Activated B cell treated with CpG ODN at 0.5 μM for 24 hours (primary cell): ENCODE measurements at regions not wholly inside any gene's neighbourhood (a gene's known extent, or its start where the extent isn't known, plus 50 kb on each side); places are given as distances from the start of the nearest gene placed in this dataset.
"Not testable (repeated sequence)": the region's sequence is repeated elsewhere in the genome, so short reads cannot be mapped to it uniquely, and the experiment has no call there.

Source experiments
- ATAC-seq: fragments of 200-7000 bp; cut with Tn5 transposase; one replicate; pipeline ENCODE4 v1.10.0; 2021; ENCODE audit warnings: low read depth, mild to moderate bottlenecking, moderate library complexity
- CTCF ChIA-PET: fragments of 350-600 bp; sonication (Branson Sonifier 250); formaldehyde crosslinking; loops from one replicate; lab custom pipeline; 2021; ENCODE audit warnings: antibody characterized with exemption; lab: Charles Lee
- POLR2A ChIA-PET: fragments of 350-600 bp; sonication (Branson Sonifier 250); formaldehyde crosslinking; loops from one replicate; lab custom pipeline; 2021; ENCODE audit warnings: antibody characterized with exemption; lab: Charles Lee
- DNase-seq: peaks from one replicate; pipeline ENCODE4 v3.0.0; 2022
- H3K27ac Mint-ChIP-seq: one replicate; pipeline ENCODE4 v1.8.0; 2020; ENCODE audit warnings: mixed read lengths
- H3K27me3 Mint-ChIP-seq: one replicate; pipeline ENCODE4 v1.8.0; 2021; ENCODE audit warnings: mixed read lengths
- H3K36me3 Mint-ChIP-seq: one replicate; pipeline ENCODE4 v1.8.0; 2021; ENCODE audit warnings: low read depth, mixed read lengths
- H3K4me1 Mint-ChIP-seq: one replicate; pipeline ENCODE4 v1.8.0; 2021; ENCODE audit warnings: mixed read lengths
- H3K4me3 Mint-ChIP-seq: one replicate; pipeline ENCODE4 v1.8.0; 2020; ENCODE audit warnings: mild to moderate bottlenecking, mixed read lengths
- H3K9me3 Mint-ChIP-seq: one replicate; pipeline ENCODE4 v1.8.0; 2020; ENCODE audit warnings: mixed read lengths
- CTCF ChIP-seq: fragments of 200-600 bp; IDR thresholded peaks from one replicate; pipeline ENCODE4 v1.8.0; 2022; ENCODE audit warnings: antibody characterized with exemption, mild to moderate bottlenecking
- intact Hi-C: fragments of 100-400 bp; cut with micrococcal nuclease; formaldehyde crosslinking; loops from one replicate; pipeline ENCODE4 v1.15.1; 2024

GRCh38 chr1:30000266-30000665 lies 723.1 kb downstream of the MATN1 start:
- no peak for TF ChIP-seq CTCF
- DNase-seq: no peak
- Mint-ChIP-seq H3K9me3 (peaks cover 8% of the 10 kb centered on the region), H3K27me3 (peaks cover 3% of the 10 kb centered on the region), H3K4me3 (no peak overlapping the region), H3K36me3 (no peaks in the 10 kb centered on the region), H3K4me1 (no peaks in the 10 kb centered on the region), H3K27ac (no peak overlapping the region)
- POLR2A ChIA-PET: no interaction called here
- intact Hi-C loops: no loop called here
- CTCF ChIA-PET: no interaction called here
- no peak for ATAC-seq

DNA sequence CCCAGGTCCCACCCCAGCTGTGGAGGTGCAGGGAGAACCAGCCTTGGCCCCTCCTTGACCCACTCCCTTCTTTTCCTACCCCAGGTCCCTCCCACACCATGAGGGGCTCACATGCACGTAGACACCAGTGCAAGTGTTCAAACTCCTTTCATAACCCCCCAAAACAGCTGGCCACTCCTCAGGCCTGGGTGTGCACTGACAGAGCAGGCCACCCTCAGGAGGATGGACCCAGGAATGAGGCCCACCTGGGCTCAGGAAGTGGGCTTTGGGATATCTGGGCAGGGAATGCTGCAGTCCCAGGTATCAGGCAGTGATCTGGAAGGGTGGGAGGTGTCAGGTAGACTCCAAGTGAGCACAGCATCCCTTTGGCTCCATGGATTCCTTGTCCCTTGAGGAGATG lies 723.8 kb downstream of the MATN1 start:
- Mint-ChIP-seq H3K4me1 (no peaks in the 10 kb centered on the region), H3K9me3 (peaks cover 10% of the 10 kb centered on the region), H3K27me3 (peaks cover 3% of the 10 kb centered on the region), H3K4me3 (no peak overlapping the region), H3K36me3 (no peaks in the 10 kb centered on the region), H3K27ac (no peak overlapping the region)
- no peak for DNase-seq
- ATAC-seq: no peak
- TF ChIP-seq CTCF: no peak
- intact Hi-C loops: no loop called here
- CTCF ChIA-PET: no interaction called here
- POLR2A ChIA-PET: no interaction called here

DNA sequence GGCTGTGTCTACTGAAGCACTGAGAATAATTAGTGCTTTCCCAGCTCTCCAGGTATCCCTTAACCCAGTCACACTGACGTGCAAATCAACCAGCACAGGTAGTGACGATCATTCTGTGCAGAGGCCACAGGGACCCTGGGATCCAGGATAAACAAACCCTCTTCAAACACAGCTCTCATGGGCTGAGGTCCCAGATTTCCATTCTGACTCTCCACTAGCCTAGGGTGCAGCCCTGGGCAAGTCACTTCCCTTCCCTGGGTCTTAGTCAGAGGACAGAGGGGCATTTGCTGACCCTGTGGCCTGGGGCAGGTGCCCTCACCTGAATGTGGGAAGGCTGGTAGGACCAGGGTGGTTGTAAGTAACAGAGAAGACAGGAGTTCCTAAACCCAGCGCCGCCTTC lies 724.7 kb downstream of the MATN1 start:
- POLR2A ChIA-PET: no interaction called here
- no peak for TF ChIP-seq CTCF
- CTCF ChIA-PET: no interaction called here
- Mint-ChIP-seq H3K27me3 (no peaks in the 10 kb centered on the region), H3K36me3 (no peaks in the 10 kb centered on the region), H3K4me1 (no peaks in the 10 kb centered on the region), H3K4me3 (no peak overlapping the region), H3K9me3 (peaks cover 13% of the 10 kb centered on the region), H3K27ac (no peak overlapping the region)
- no peak for DNase-seq
- intact Hi-C loops: no loop called here
- ATAC-seq: no peak

GRCh38 chr1:29997818-29998217 lies 725.6 kb downstream of the MATN1 start:
- H3K27ac Mint-ChIP-seq, H3K27me3 Mint-ChIP-seq, H3K4me1 Mint-ChIP-seq, intact Hi-C loops, H3K36me3 Mint-ChIP-seq, ATAC-seq, POLR2A ChIA-PET, H3K4me3 Mint-ChIP-seq, CTCF ChIA-PET, DNase-seq: not testable (repeated sequence)
- H3K9me3 Mint-ChIP-seq: peaks cover 19% of the 10 kb centered on the region

DNA sequence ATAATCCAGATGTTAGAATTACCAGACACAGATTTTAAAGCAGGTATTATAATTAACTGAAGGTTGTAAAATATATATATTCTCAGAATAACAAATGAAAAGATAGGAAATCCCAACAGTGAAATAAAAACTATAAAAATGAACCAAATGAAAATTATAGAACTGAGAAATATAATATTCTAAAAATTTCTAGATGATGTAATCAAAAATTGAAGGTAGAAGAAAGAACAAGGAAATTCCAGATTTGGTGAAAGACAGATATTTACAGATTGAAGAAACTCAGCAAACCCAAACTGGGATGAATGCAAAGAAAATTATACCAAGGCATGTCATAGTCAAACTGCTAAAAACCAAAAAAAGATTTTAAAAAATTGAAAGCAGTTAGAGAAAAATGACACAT lies 729.4 kb downstream of the MATN1 start:
- Mint-ChIP-seq H3K9me3 (peaks cover 25% of the 10 kb centered on the region), H3K4me3 (no peak overlapping the region), H3K27ac (no peak overlapping the region), H3K27me3 (no peaks in the 10 kb centered on the region), H3K4me1 (no peaks in the 10 kb centered on the region), H3K36me3 (no peaks in the 10 kb centered on the region)
- TF ChIP-seq CTCF: no peak
- intact Hi-C loops: no loop called here
- POLR2A ChIA-PET: no interaction called here
- DNase-seq (no peak), ATAC-seq (no peak)
- CTCF ChIA-PET: no interaction called here

DNA sequence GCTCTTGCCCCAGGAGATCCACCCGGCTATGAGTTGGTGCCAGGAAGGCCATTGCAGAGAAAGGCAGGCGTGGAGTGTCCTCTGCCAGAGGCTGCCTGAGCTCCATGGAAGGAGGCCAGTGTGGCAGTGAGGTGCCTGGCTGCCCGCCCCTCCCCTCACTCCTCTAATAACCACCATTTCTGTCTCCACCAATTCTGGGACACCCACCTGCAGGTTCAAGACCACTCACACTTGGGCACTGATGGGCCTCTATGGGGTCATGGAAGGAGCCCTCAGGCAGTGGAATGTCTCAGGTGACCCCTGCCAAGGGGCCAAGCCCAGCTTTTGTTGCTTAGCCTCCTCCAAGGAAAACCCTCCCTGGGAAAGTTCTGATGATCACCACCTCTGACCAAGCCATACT lies 731.6 kb downstream of the MATN1 start:
- CTCF ChIA-PET: no interaction called here
- ATAC-seq (no peak), DNase-seq (no peak)
- Mint-ChIP-seq H3K27ac (no peak overlapping the region), H3K4me3 (no peak overlapping the region), H3K4me1 (no peaks in the 10 kb centered on the region), H3K27me3 (no peaks in the 10 kb centered on the region), H3K36me3 (no peaks in the 10 kb centered on the region), H3K9me3 (peaks cover 25% of the 10 kb centered on the region)
- POLR2A ChIA-PET: no interaction called here
- intact Hi-C loops: no loop called here
- no peak for TF ChIP-seq CTCF
